SK-N-SH (cell line): ENCODE measurements at regions not wholly inside any gene's neighbourhood (a gene's known extent, or its start where the extent isn't known, plus 50 kb on each side); places are given as distances from the start of the nearest gene placed in this dataset.

Source experiments
- CTCF ChIA-PET: fragments of 300-600, 350-600 bp; formaldehyde crosslinking; extraction: SDS; loops from one replicate; lab custom pipeline; 2021; lab: Yijun Ruan, JAX
- POLR2A ChIA-PET: fragments of 350-600 bp; sonication (Branson Sonifier 250); formaldehyde crosslinking; extraction: SDS; loops from one replicate; lab custom pipeline; 2020; ENCODE audit warnings: antibody characterized with exemption, inconsistent platforms; lab: Yijun Ruan, JAX
- DNase-seq: peaks from one replicate; pipeline ENCODE4 v3.0.0; 2012
- H2AFZ ChIP-seq: fragments of 200-600 bp; sonication (generic); 2 replicates; pipeline ENCODE4 v1.8.1; 2016; ENCODE audit warnings: antibody characterized with exemption, mild to moderate bottlenecking, low read depth
- H3F3A ChIP-seq: fragments of 200-600 bp; sonication (generic); replicated peaks from 2 replicates; pipeline ENCODE3; 2016; ENCODE audit warnings: antibody characterized with exemption, mild to moderate bottlenecking; ENCODE audit not compliant: insufficient read depth
- H3K27ac ChIP-seq, 2 experiments: fragments of 200-500 bp in 1 of 2; fragments of 200-600 bp in 1 of 2; sonication (Bioruptor generic) in 1 of 2; sonication (generic), shearing (Covaris generic) in 1 of 2; 2 replicates each; pipeline versions ENCODE4 v1.5.1 to v1.6.1; 2014 to 2016; ENCODE audit warnings: low read depth in 2 of 2, inconsistent platforms in 1 of 2, low read length in 1 of 2, mild to moderate bottlenecking in 1 of 2, mixed read lengths in 1 of 2
- H3K27me3 ChIP-seq: fragments of 200-600 bp; sonication (generic), shearing (Covaris generic); 2 replicates; pipeline ENCODE4 v1.6.1; 2016; ENCODE audit warnings: mixed run types; ENCODE audit not compliant: insufficient read depth
- H3K36me3 ChIP-seq, 2 experiments: fragments of 200-500 bp in 1 of 2; fragments of 200-600 bp in 1 of 2; sonication (Bioruptor generic) in 1 of 2; sonication (generic) in 1 of 2; replicated peaks in 1 of 2; 2 replicates each; pipeline versions ENCODE3 to v1.5.1; 2014 to 2016; ENCODE audit warnings: low read length in 1 of 2, mild to moderate bottlenecking in 1 of 2; ENCODE audit not compliant: insufficient read depth in 2 of 2, control insufficient read depth in 1 of 2
- H3K4me1 ChIP-seq, 2 experiments: fragments of 200-500 bp in 1 of 2; fragments of 200-600 bp in 1 of 2; sonication (Bioruptor generic) in 1 of 2; sonication (generic), shearing (Covaris generic) in 1 of 2; 2 replicates each; pipeline versions ENCODE4 v1.5.1 to v1.6.1; 2014 to 2016; ENCODE audit warnings: low read depth in 1 of 2, low read length in 1 of 2, mixed run types in 1 of 2; ENCODE audit not compliant: insufficient read depth in 2 of 2, control insufficient read depth in 1 of 2
- H3K4me2 ChIP-seq: fragments of 200-600 bp; sonication (generic), shearing (Covaris generic); 2 replicates; pipeline ENCODE4 v1.6.1; 2017; ENCODE audit warnings: mixed run types
- H3K4me3 ChIP-seq, 2 experiments: fragments of 200-500 bp in 1 of 2; fragments of 200-600 bp in 1 of 2; sonication (Bioruptor generic) in 1 of 2; sonication (generic), shearing (Covaris generic) in 1 of 2; 2 replicates each; pipeline versions ENCODE4 v1.5.1 to v1.8.1; 2014 to 2016; ENCODE audit warnings: low read depth in 2 of 2, inconsistent platforms in 1 of 2, low read length in 1 of 2, mild to moderate bottlenecking in 1 of 2, mixed read lengths in 1 of 2, moderate library complexity in 1 of 2
- H3K79me2 ChIP-seq: fragments of 200-600 bp; sonication (generic); 2 replicates; pipeline ENCODE4 v1.8.1; 2017; ENCODE audit warnings: mild to moderate bottlenecking; ENCODE audit not compliant: insufficient read depth
- H3K9ac ChIP-seq: fragments of 200-600 bp; sonication (generic); 2 replicates; pipeline ENCODE4 v1.6.1; 2017; ENCODE audit warnings: mixed run types
- H3K9me2 ChIP-seq: fragments of 200-600 bp; sonication (generic); 2 replicates; pipeline ENCODE4 v1.6.1; 2017; ENCODE audit warnings: mixed run types
- H3K9me3 ChIP-seq: fragments of 200-600 bp; sonication (generic); 2 replicates; pipeline ENCODE4 v1.6.1; 2017; ENCODE audit warnings: mixed run types, mild to moderate bottlenecking, moderate library complexity
- H4K20me1 ChIP-seq: fragments of 200-600 bp; sonication (generic); 2 replicates; pipeline ENCODE4 v1.6.1; 2017; ENCODE audit warnings: mild to moderate bottlenecking, mixed run types; ENCODE audit not compliant: insufficient read depth
- CTCF ChIP-seq: fragments of 200-600 bp; sonication (generic); IDR thresholded peaks from 2 replicates; pipeline ENCODE4 v1.6.1; 2017; ENCODE audit warnings: antibody characterized with exemption, mild to moderate bottlenecking, moderate library complexity
- EP300 ChIP-seq, 2 experiments: IDR thresholded peaks; 2 replicates each; pipeline versions ENCODE4 v1.4.0 to v1.6.1; 2012; ENCODE audit warnings: borderline replicate concordance in 1 of 2, low read depth in 1 of 2, low read length in 1 of 2
- EZH2phosphoT487 ChIP-seq: fragments of 200-600 bp; sonication (generic); IDR thresholded peaks from 2 replicates; pipeline ENCODE4 v1.6.1; 2017; ENCODE audit warnings: low read depth, mixed run types, mild to moderate bottlenecking, antibody characterized with exemption, moderate library complexity, borderline replicate concordance
- FOXM1 ChIP-seq: IDR thresholded peaks from 2 replicates; pipeline ENCODE4 v1.4.0; 2012; ENCODE audit warnings: low read depth, mild to moderate bottlenecking
- IRF3 ChIP-seq: fragments of 150-350 bp; IDR thresholded peaks from 2 replicates; pipeline ENCODE4 v1.6.1; 2016; ENCODE audit warnings: mild to moderate bottlenecking, low read depth, low read length
- MEF2A ChIP-seq: IDR thresholded peaks from 2 replicates; pipeline ENCODE4 v1.4.0; 2012; ENCODE audit warnings: low read depth, borderline replicate concordance
- NFIC ChIP-seq: IDR thresholded peaks from 2 replicates; pipeline ENCODE4 v1.4.0; 2012; ENCODE audit warnings: borderline replicate concordance
- NRF1 ChIP-seq: IDR thresholded peaks from 2 replicates; pipeline ENCODE4 v1.6.1; 2012; ENCODE audit warnings: low read depth, mild to moderate bottlenecking, low read length
- RAD21 ChIP-seq: IDR thresholded peaks from 2 replicates; pipeline ENCODE4 v1.6.1; 2012; ENCODE audit warnings: mild to moderate bottlenecking, low read length
- RXRA ChIP-seq: IDR thresholded peaks from 2 replicates; pipeline ENCODE4 v1.4.0; 2012; ENCODE audit warnings: low read depth, mild to moderate bottlenecking, borderline replicate concordance
- SMC3 ChIP-seq: IDR thresholded peaks from 2 replicates; pipeline ENCODE4 v1.6.1; 2012; ENCODE audit warnings: low read depth, low read length, improper control_type of control experiment
- TEAD4 ChIP-seq: IDR thresholded peaks from 2 replicates; pipeline ENCODE4 v1.4.0; 2012; ENCODE audit warnings: mild to moderate bottlenecking, borderline replicate concordance; ENCODE audit not compliant: insufficient read depth
- YY1 ChIP-seq: IDR thresholded peaks from 2 replicates; pipeline ENCODE4 v1.4.0; 2012; ENCODE audit warnings: low read depth, mild to moderate bottlenecking
- ZBTB33 ChIP-seq: IDR thresholded peaks from 2 replicates; pipeline ENCODE4 v1.4.0; 2012; ENCODE audit warnings: low read depth, borderline replicate concordance
- WGBS: methylation state at CpG from one replicate; pipeline ENCODE4 v1.1.6; 2017; ENCODE audit warnings: low lambda C conversion rate; 5-methylcytosine and 5-hydroxymethylcytosine counted together
- TF ChIP-seq, protein P1 (sequence below): IDR thresholded peaks from 2 replicates; pipeline ENCODE4; 2012
- TF ChIP-seq, protein P2 (sequence below): IDR thresholded peaks from 2 replicates; pipeline ENCODE4 v1.4.0; 2012; ENCODE audit warnings: low read depth, borderline replicate concordance
- TF ChIP-seq, protein P3 (sequence below): IDR thresholded peaks from 2 replicates; pipeline ENCODE4 v1.4.0; 2012; ENCODE audit warnings: low read depth

GRCh38 chr1:239696317-239696716 lies 309.9 kb downstream of the CHRM3 start:
- no peaks in the 10 kb centered on the region for H3K79me2 ChIP-seq
- TF ChIP-seq, protein P1, sequence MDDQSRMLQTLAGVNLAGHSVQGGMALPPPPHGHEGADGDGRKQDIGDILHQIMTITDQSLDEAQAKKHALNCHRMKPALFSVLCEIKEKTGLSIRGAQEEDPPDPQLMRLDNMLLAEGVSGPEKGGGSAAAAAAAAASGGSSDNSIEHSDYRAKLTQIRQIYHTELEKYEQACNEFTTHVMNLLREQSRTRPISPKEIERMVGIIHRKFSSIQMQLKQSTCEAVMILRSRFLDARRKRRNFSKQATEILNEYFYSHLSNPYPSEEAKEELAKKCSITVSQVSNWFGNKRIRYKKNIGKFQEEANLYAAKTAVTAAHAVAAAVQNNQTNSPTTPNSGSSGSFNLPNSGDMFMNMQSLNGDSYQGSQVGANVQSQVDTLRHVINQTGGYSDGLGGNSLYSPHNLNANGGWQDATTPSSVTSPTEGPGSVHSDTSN: no peak
- TF ChIP-seq FOXM1 (no peak), RXRA (no peak)
- TF ChIP-seq, all 33 proteins: peak for 0
- Histone ChIP-seq H3K9ac (no peak overlapping the region), H3K27me3 (no peaks in the 10 kb centered on the region), H3K9me2 (no peaks in the 10 kb centered on the region), H3K27ac (no peak overlapping the region), H3K4me2 (no peak overlapping the region), H3K9me3 (no peaks in the 10 kb centered on the region), H4K20me1 (no peaks in the 10 kb centered on the region), H3K36me3 (peaks cover 0 to 3% of the 10 kb centered on the region in 2 experiments), H3F3A (no peaks in the 10 kb centered on the region), H2AFZ (no peak overlapping the region), H3K4me1 (no peaks in the 10 kb centered on the region; a peak in 2 of 4 replicates), H3K4me3 (no peak overlapping the region)
- no peak for DNase-seq
- WGBS: 76% methylated on average over 2 of the region's 2 CpGs
- POLR2A ChIA-PET: no interaction called here
- CTCF ChIA-PET: no interaction called here

DNA sequence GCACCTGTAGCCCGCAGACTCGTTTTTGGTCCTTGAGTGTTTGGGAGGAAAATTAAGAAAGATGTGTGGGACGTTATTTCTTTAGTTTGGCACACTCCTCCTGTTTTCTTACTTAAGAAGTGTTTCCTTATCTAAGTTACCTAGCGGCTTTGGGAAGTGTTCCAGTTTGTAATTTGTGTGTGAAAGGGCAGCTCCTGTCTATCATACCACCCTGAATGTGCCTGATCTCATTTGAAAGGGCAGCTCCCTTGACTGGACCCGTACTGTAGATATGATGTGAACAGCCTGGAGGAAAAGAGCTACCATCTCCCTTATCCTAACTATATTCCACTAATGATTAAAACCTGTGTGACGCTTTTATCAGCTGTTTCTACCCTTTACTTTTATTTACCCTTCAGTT lies 314.3 kb downstream of the CHRM3 start:
- peaks cover 0 to 3% of the 10 kb centered on the region in 2 experiments for H3K36me3 ChIP-seq
- WGBS: 49% methylated on average over 6 of the region's 6 CpGs
- H3K9me2 ChIP-seq: no peaks in the 10 kb centered on the region
- H3K27me3 ChIP-seq: no peaks in the 10 kb centered on the region
- H3F3A ChIP-seq: no peaks in the 10 kb centered on the region
- no peaks in the 10 kb centered on the region for H3K9me3 ChIP-seq
- POLR2A ChIA-PET: no interaction called here
- H3K4me1 ChIP-seq: peaks cover 0 to 2% of the 10 kb centered on the region in 2 experiments; a peak in 2 of 4 replicates
- no peak overlapping the region for H2AFZ ChIP-seq
- no peaks in the 10 kb centered on the region for H4K20me1 ChIP-seq
- no peak overlapping the region for H3K4me3 ChIP-seq
- no peaks in the 10 kb centered on the region for H3K79me2 ChIP-seq
- CTCF ChIA-PET: interaction anchor here (1.0 kb wide), 1 partner anchor 1836 kb away, joined by 4 read pairs; no protein-coding TSS in a partner anchor
- no peak overlapping the region for H3K27ac ChIP-seq
- no peak overlapping the region for H3K9ac ChIP-seq
- no peak for DNase-seq
- no peak overlapping the region for H3K4me2 ChIP-seq
- TF ChIP-seq, protein P2, sequence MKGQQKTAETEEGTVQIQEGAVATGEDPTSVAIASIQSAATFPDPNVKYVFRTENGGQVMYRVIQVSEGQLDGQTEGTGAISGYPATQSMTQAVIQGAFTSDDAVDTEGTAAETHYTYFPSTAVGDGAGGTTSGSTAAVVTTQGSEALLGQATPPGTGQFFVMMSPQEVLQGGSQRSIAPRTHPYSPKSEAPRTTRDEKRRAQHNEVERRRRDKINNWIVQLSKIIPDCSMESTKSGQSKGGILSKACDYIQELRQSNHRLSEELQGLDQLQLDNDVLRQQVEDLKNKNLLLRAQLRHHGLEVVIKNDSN: no peak
- TF ChIP-seq RAD21 (no peak), ZBTB33 (no peak), EZH2phosphoT487 (no peak), NFIC (no peak), MEF2A (no peak), YY1 (no peak), SMC3 (no peak), RXRA (no peak), NRF1 (no peak), IRF3 (no peak), EP300 (IDR thresholded peaks at IDR 0.05; ENCODE audit: borderline replicate concordance in 1 of 2, low read depth in 1 of 2, low read length in 1 of 2) (no peak), TEAD4 (no peak), CTCF (no peak)
- TF ChIP-seq, protein P3, sequence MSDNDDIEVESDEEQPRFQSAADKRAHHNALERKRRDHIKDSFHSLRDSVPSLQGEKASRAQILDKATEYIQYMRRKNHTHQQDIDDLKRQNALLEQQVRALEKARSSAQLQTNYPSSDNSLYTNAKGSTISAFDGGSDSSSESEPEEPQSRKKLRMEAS: no peak
